GM12878 (cell line): ENCODE measurements at regions not wholly inside any gene's neighbourhood (a gene's known extent, or its start where the extent isn't known, plus 50 kb on each side); places are given as distances from the start of the nearest gene placed in this dataset.

Experiments used
- ATAC-seq: fragments of 200-7000 bp; cut with Tn5 transposase; 3 replicates; pipeline ENCODE4 v1.9.1; 2020; ENCODE audit warnings: mild to moderate bottlenecking, moderate library complexity
- BruUV-seq: library from RNA; stranded (reverse); fragments of 400-500 nt; replicated peaks from 2 replicates; lab custom pipeline; 2021; lab: Mats Ljungman, UMichigan
- CTCF ChIA-PET: fragments of 300-600 bp; sonication (Branson Sonifier 250); formaldehyde crosslinking; extraction: SDS; loops from one replicate; lab custom pipeline; 2021; ENCODE audit warnings: inconsistent platforms; lab: Yijun Ruan, JAX
- POLR2A ChIA-PET: fragments of 350-600 bp; formaldehyde crosslinking; extraction: SDS; loops from one replicate; lab custom pipeline; 2021; ENCODE audit warnings: inconsistent platforms; lab: Charles Lee
- RAD21 ChIA-PET: fragments of 300-600 bp; sonication (Branson Sonifier 250); formaldehyde crosslinking; loops from one replicate; lab custom pipeline; 2023; ENCODE audit warnings: antibody characterized with exemption; ENCODE audit not compliant: unreplicated experiment; lab: Charles Lee
- SMC1A ChIA-PET: fragments of 300-600 bp; sonication (Branson Sonifier 250); formaldehyde crosslinking; loops from one replicate; lab custom pipeline; 2023; ENCODE audit not compliant: unreplicated experiment, uncharacterized antibody; lab: Charles Lee
- DNase-seq: peaks from one replicate; pipeline ENCODE4 v3.0.0-alpha.2; 2011; ENCODE audit warnings: low read depth, low spot score
- FAIRE-seq: peaks from 3 replicates; lab custom pipeline; 2011; peaks lifted over from hg19 to GRCh38; lab: Jason Lieb, UNC
- H2AFZ ChIP-seq: 2 replicates; pipeline ENCODE4 v1.6.0; 2011; ENCODE audit warnings: low read depth, low read length, control low read depth; ENCODE audit not compliant: control insufficient read depth
- H3K27ac ChIP-seq: 2 replicates; pipeline ENCODE4 v1.5.1; 2011; ENCODE audit warnings: control low read depth; ENCODE audit not compliant: control insufficient read depth, insufficient read depth
- H3K27me3 ChIP-seq, 2 experiments: replicated peaks in 1 of 2; 2 replicates each; pipeline versions ENCODE4 v1.6.0 to v1.6.1; 2011; ENCODE audit warnings: low read length in 1 of 2; ENCODE audit not compliant: control insufficient read depth in 2 of 2, insufficient read depth in 2 of 2
- H3K36me3 ChIP-seq, 2 experiments: 2 replicates each; pipeline ENCODE4 v1.5.1; 2011; ENCODE audit warnings: low read length in 1 of 2; ENCODE audit not compliant: control insufficient read depth in 2 of 2, insufficient read depth in 2 of 2
- H3K4me1 ChIP-seq: 2 replicates; pipeline ENCODE4 v1.6.1; 2011; ENCODE audit warnings: mild to moderate bottlenecking, low read length, moderate library complexity, mixed read lengths; ENCODE audit not compliant: control insufficient read depth, insufficient read depth
- H3K4me2 ChIP-seq: 2 replicates; pipeline ENCODE4 v1.6.0; 2011; ENCODE audit warnings: control low read depth; ENCODE audit not compliant: control insufficient read depth, insufficient read depth
- H3K4me3 ChIP-seq: fragments of 200-600 bp; sonication (generic); 2 replicates; pipeline ENCODE4 v1.5.1; 2016
- H3K79me2 ChIP-seq: 2 replicates; pipeline ENCODE4 v1.6.0; 2011; ENCODE audit warnings: low read length; ENCODE audit not compliant: control insufficient read depth, insufficient read depth
- H3K9ac ChIP-seq: 2 replicates; pipeline ENCODE4 v1.8.0; 2011; ENCODE audit warnings: low read length, control low read depth, mixed read lengths; ENCODE audit not compliant: control insufficient read depth, insufficient read depth
- H3K9me3 ChIP-seq: replicated peaks from 3 replicates; pipeline ENCODE4 v1.5.1; 2011; ENCODE audit warnings: mild to moderate bottlenecking, low read length; ENCODE audit not compliant: control insufficient read depth, insufficient read depth
- H4K20me1 ChIP-seq: 2 replicates; pipeline ENCODE4 v1.6.0; 2011; ENCODE audit not compliant: control insufficient read depth, insufficient read depth
- SPI1 ChIP-seq: IDR thresholded peaks from 2 replicates; pipeline ENCODE4 v1.6.1; 2011; ENCODE audit warnings: low read depth, mild to moderate bottlenecking, low read length, moderate library complexity, borderline replicate concordance; ENCODE audit not compliant: insufficient read depth
- TARDBP ChIP-seq: IDR thresholded peaks from 2 replicates; pipeline ENCODE4 v1.6.1; 2016; ENCODE audit warnings: borderline replicate concordance
- ZNF24 ChIP-seq: fragments of 450-650 bp; IDR thresholded peaks from 2 replicates; pipeline ENCODE4 v1.6.1; 2017; ENCODE audit warnings: antibody characterized with exemption, mild to moderate bottlenecking
- WGBS: methylation state at CpG from one replicate; pipeline ENCODE4 v1.1.6; 2016; ENCODE audit warnings: low lambda C conversion rate; ENCODE audit not compliant: insufficient replicate concordance, insufficient coverage; ENCODE audit errors: missing lambda C conversion rate; 5-methylcytosine and 5-hydroxymethylcytosine counted together
- in situ Hi-C: fragments of 300-500 bp; cut with MboI; formaldehyde crosslinking; loops from 9 replicates; pipeline ENCODE4 v1.14.3; 2018; ENCODE audit warnings: mixed read lengths
- intact Hi-C: fragments of 100-400 bp; cut with micrococcal nuclease; formaldehyde crosslinking; loops from one replicate; pipeline ENCODE4 v1.14.2; 2022; ENCODE audit not compliant: unreplicated experiment
- TF ChIP-seq, protein P1 (sequence below): fragments of 150-350 bp; IDR thresholded peaks from 2 replicates; pipeline ENCODE4 v1.6.1; 2014; ENCODE audit warnings: mild to moderate bottlenecking, low read depth, low read length
- TF ChIP-seq, protein P2 (sequence below): IDR thresholded peaks from 2 replicates; pipeline ENCODE4 v1.6.1; 2012; ENCODE audit warnings: low read depth, low read length, improper control_type of control experiment

DNA sequence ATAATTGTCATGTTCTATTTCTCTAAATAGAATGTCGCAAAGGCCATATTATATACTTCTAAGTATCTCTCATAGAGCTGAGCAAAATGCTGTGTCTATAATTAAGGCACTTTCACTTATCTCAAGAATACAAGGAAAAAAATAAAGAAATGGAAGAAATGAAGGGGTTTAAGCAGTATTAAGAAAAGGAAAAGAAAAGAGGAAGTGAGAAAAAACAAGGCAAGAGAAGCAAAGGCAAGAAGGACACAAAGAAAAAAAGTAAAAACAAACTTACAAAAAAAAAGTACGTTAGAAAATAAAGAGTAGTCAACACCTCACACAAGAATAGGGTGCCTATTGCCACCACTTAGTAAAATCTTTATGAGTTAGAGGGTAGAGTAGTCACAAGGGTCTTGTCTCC is 506.2 kb downstream of the GABRG2 start:
- FAIRE-seq (no peak), DNase-seq (no peak), ATAC-seq (no peak)
- H2AFZ ChIP-seq: no peak overlapping the region
- TF ChIP-seq SPI1: peak; percentile 31; the same call in 1 of the 2 replicates
- TF ChIP-seq TARDBP: no peak
- TF ChIP-seq, protein P1, sequence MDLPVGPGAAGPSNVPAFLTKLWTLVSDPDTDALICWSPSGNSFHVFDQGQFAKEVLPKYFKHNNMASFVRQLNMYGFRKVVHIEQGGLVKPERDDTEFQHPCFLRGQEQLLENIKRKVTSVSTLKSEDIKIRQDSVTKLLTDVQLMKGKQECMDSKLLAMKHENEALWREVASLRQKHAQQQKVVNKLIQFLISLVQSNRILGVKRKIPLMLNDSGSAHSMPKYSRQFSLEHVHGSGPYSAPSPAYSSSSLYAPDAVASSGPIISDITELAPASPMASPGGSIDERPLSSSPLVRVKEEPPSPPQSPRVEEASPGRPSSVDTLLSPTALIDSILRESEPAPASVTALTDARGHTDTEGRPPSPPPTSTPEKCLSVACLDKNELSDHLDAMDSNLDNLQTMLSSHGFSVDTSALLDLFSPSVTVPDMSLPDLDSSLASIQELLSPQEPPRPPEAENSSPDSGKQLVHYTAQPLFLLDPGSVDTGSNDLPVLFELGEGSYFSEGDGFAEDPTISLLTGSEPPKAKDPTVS: no peak
- TF ChIP-seq, protein P2, sequence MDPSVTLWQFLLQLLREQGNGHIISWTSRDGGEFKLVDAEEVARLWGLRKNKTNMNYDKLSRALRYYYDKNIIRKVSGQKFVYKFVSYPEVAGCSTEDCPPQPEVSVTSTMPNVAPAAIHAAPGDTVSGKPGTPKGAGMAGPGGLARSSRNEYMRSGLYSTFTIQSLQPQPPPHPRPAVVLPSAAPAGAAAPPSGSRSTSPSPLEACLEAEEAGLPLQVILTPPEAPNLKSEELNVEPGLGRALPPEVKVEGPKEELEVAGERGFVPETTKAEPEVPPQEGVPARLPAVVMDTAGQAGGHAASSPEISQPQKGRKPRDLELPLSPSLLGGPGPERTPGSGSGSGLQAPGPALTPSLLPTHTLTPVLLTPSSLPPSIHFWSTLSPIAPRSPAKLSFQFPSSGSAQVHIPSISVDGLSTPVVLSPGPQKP: no peak
- peak; percentile 72; the same call in 1 of the 2 replicates for TF ChIP-seq ZNF24
- H3K4me1 ChIP-seq: no peaks in the 10 kb centered on the region
- CTCF ChIA-PET: no interaction called here
- no peaks in the 10 kb centered on the region for H3K9me3 ChIP-seq
- POLR2A ChIA-PET: no interaction called here
- RAD21 ChIA-PET: interaction anchor here (0.6 kb wide), 1 partner anchor 25 kb away, joined by 3 read pairs; no protein-coding TSS in a partner anchor
- no peaks in the 10 kb centered on the region for H3K27me3 ChIP-seq
- no peak overlapping the region for H3K4me3 ChIP-seq
- SMC1A ChIA-PET: no interaction called here
- WGBS: 38% methylated on average over 2 of the region's 2 CpGs
- no TSS peak for BruUV-seq
- no peak overlapping the region for H3K9ac ChIP-seq
- no peaks in the 10 kb centered on the region for H3K36me3 ChIP-seq
- H3K79me2 ChIP-seq: no peaks in the 10 kb centered on the region
- H4K20me1 ChIP-seq: no peaks in the 10 kb centered on the region
- in situ Hi-C loops: no loop called here
- H3K27ac ChIP-seq: no peak overlapping the region
- H3K4me2 ChIP-seq: no peak overlapping the region
- intact Hi-C loops: no loop called here
